A549 (cell line): ENCODE measurements at regions not wholly inside any gene's neighbourhood (a gene's known extent, or its start where the extent isn't known, plus 50 kb on each side); places are given as distances from the start of the nearest gene placed in this dataset.

Experiments used
- ATAC-seq, 2 experiments: fragments of 200-7000 bp in 1 of 2; fragments of >200 bp in 1 of 2; cut with Nextera tagmentation in 1 of 2; cut with Tn5 transposase in 1 of 2; 3 replicates each; pipeline versions ENCODE4 v1.8.0 to v1.9.1; 2018 to 2020; ENCODE audit warnings: mild to moderate bottlenecking in 1 of 2, moderate library complexity in 1 of 2
- CTCF ChIA-PET: fragments of 300-600 bp; sonication (Branson Sonifier 250); formaldehyde crosslinking; extraction: SDS; loops from one replicate; lab custom pipeline; 2021; ENCODE audit warnings: antibody characterized with exemption, inconsistent platforms; lab: Yijun Ruan, JAX
- POLR2A ChIA-PET: fragments of 350-600 bp; formaldehyde crosslinking; extraction: SDS; loops from one replicate; lab custom pipeline; 2021; ENCODE audit warnings: antibody characterized with exemption, inconsistent platforms; lab: Yijun Ruan, JAX
- DNase-seq, 2 experiments: peaks; one replicate each; pipeline versions ENCODE4 v3.0.0 to v3.0.0-alpha.2; 2011 to 2016; ENCODE audit warnings: low read depth in 1 of 2, low spot score in 1 of 2
- FAIRE-seq: peaks from 2 replicates; lab custom pipeline; 2011; peaks lifted over from hg19 to GRCh38; lab: Jason Lieb, UNC
- H3K27ac ChIP-seq, 2 experiments: fragments of >200 bp; sonication (Bioruptor Twin); formaldehyde crosslinking; 3 replicates each; pipeline ENCODE4 v1.5.1; 2016 to 2017
- H3K4me1 ChIP-seq: fragments of >200 bp; sonication (Bioruptor Twin); formaldehyde crosslinking; 3 replicates; pipeline ENCODE4 v1.6.1; 2016
- H3K4me2 ChIP-seq: fragments of >200 bp; sonication (Bioruptor Twin); formaldehyde crosslinking; 3 replicates; pipeline ENCODE4 v1.6.1; 2016
- H3K4me3 ChIP-seq: fragments of >200 bp; sonication (Bioruptor Twin); formaldehyde crosslinking; 3 replicates; pipeline ENCODE4 v1.5.1; 2016
- H3K9me3 ChIP-seq: fragments of >200 bp; sonication (Bioruptor Twin); formaldehyde crosslinking; 3 replicates; pipeline ENCODE4 v1.6.1; 2016
- BHLHE40 ChIP-seq: IDR thresholded peaks from 2 replicates; pipeline ENCODE4 v1.6.1; 2012; ENCODE audit warnings: low read depth, low read length, inconsistent platforms
- CEBPB ChIP-seq, 2 experiments: fragments of >200 bp in 1 of 2; sonication (Bioruptor Twin) in 1 of 2; formaldehyde crosslinking in 1 of 2; IDR thresholded peaks; 2 replicates each; pipeline ENCODE4 v1.6.1; 2012 to 2016
- CHD2 ChIP-seq: fragments of 150-350 bp; IDR thresholded peaks from 2 replicates; pipeline ENCODE4 v1.6.1; 2014; ENCODE audit warnings: low read length; ENCODE audit not compliant: partially characterized antibody
- EHF ChIP-seq: fragments of 250-450 bp; sonication (Bioruptor Pico); IDR thresholded peaks from 2 replicates; pipeline ENCODE4 v1.5.0; 2020; ENCODE audit warnings: mild to moderate bottlenecking
- EHMT2 ChIP-seq: fragments of 200-600 bp; sonication (generic); IDR thresholded peaks from 2 replicates; pipeline ENCODE4 v1.6.1; 2016; ENCODE audit warnings: antibody characterized with exemption, low read depth, mild to moderate bottlenecking, moderate library complexity
- EP300 ChIP-seq, 2 experiments: fragments of >200 bp; sonication (Bioruptor Twin); formaldehyde crosslinking; IDR thresholded peaks; 2 replicates in 1 of 2; 3 replicates in 1 of 2; pipeline ENCODE4 v1.6.1; 2016 to 2017
- FOSB ChIP-seq: fragments of 250-450 bp; sonication (Bioruptor Pico); IDR thresholded peaks from 2 replicates; pipeline ENCODE4 v1.5.0; 2020; ENCODE audit warnings: mild to moderate bottlenecking, moderate library complexity
- HDAC2 ChIP-seq: fragments of 200-600 bp; sonication (generic); IDR thresholded peaks from 2 replicates; pipeline ENCODE4 v1.6.1; 2016
- HOXA7 ChIP-seq: fragments of 250-450 bp; sonication (Bioruptor Pico); IDR thresholded peaks from 2 replicates; pipeline ENCODE4 v1.5.0; 2020; ENCODE audit warnings: mild to moderate bottlenecking, moderate library complexity
- HOXB5 ChIP-seq: fragments of 250-450 bp; sonication (Bioruptor Pico); IDR thresholded peaks from 2 replicates; pipeline ENCODE4 v1.5.0; 2020; ENCODE audit warnings: mild to moderate bottlenecking, moderate library complexity
- KDM1A ChIP-seq: fragments of 200-600 bp; sonication (generic); IDR thresholded peaks from 2 replicates; pipeline ENCODE4 v1.6.1; 2016; ENCODE audit warnings: low read depth, mild to moderate bottlenecking
- NFE2L2 ChIP-seq: fragments of 150-350 bp; conservative IDR thresholded peaks from 2 replicates; pipeline ENCODE4 v1.6.1; 2014; ENCODE audit warnings: low read length
- PHF8 ChIP-seq: fragments of 200-600 bp; sonication (generic); IDR thresholded peaks from 2 replicates; pipeline ENCODE4 v1.6.1; 2016; ENCODE audit warnings: low read depth, mild to moderate bottlenecking, antibody characterized with exemption, moderate library complexity, borderline replicate concordance
- POLR2A ChIP-seq: IDR thresholded peaks from 2 replicates; pipeline ENCODE4 v1.6.1; 2012; ENCODE audit warnings: mild to moderate bottlenecking, low read length
- RAD21 ChIP-seq, 2 experiments: fragments of >200 bp in 1 of 2; sonication (Bioruptor Twin) in 1 of 2; formaldehyde crosslinking in 1 of 2; IDR thresholded peaks in 1 of 2; conservative IDR thresholded peaks in 1 of 2; 2 replicates in 1 of 2; 3 replicates in 1 of 2; pipeline ENCODE4 v1.6.1; 2012 to 2018; ENCODE audit warnings: inconsistent platforms in 1 of 2
- RARB ChIP-seq: fragments of 250-450 bp; sonication (Bioruptor Pico); IDR thresholded peaks from 2 replicates; pipeline ENCODE4 v1.8.0; 2021; ENCODE audit warnings: mild to moderate bottlenecking, moderate library complexity
- TP53 ChIP-seq: fragments of 250-450 bp; sonication (Bioruptor Pico); IDR thresholded peaks from 2 replicates; pipeline ENCODE4 v1.5.0; 2021; ENCODE audit warnings: mild to moderate bottlenecking, moderate library complexity
- ZC3H11A ChIP-seq: fragments of 450-650 bp; IDR thresholded peaks from 2 replicates; pipeline ENCODE4 v1.6.1; 2014; ENCODE audit warnings: antibody characterized with exemption, mild to moderate bottlenecking
- WGBS: methylation state at CpG from one replicate; pipeline ENCODE4 v1.1.6; 2017; ENCODE audit errors: missing lambda C conversion rate; 5-methylcytosine and 5-hydroxymethylcytosine counted together
- TF ChIP-seq, protein P1 (sequence below): fragments of >200 bp; sonication (Bioruptor Twin); formaldehyde crosslinking; IDR thresholded peaks from 3 replicates; pipeline ENCODE4 v1.5.1; 2016
- TF ChIP-seq, protein P2 (sequence below): fragments of 150-350 bp; IDR thresholded peaks from 2 replicates; pipeline ENCODE4 v1.6.1; 2014; ENCODE audit warnings: low read depth, mild to moderate bottlenecking, low read length
- TF ChIP-seq, protein P3 (sequence below): IDR thresholded peaks from 2 replicates; pipeline ENCODE4 v1.6.1; 2012
- TF ChIP-seq, protein P4 (sequence below): fragments of 250-450 bp; sonication (Bioruptor Pico); IDR thresholded peaks from 2 replicates; pipeline ENCODE4 v1.5.0; 2021; ENCODE audit warnings: mild to moderate bottlenecking, moderate library complexity, borderline replicate concordance
- TF ChIP-seq, protein P5 (sequence below): fragments of >200 bp; sonication (Bioruptor Twin); formaldehyde crosslinking; IDR thresholded peaks from 2 replicates; pipeline ENCODE4 v1.6.1; 2016
- TF ChIP-seq, protein P6 (sequence below): IDR thresholded peaks from 2 replicates; pipeline ENCODE4 v1.6.1; 2012
- TF ChIP-seq, protein P7 (sequence below): fragments of >200 bp; sonication (Bioruptor Twin); formaldehyde crosslinking; IDR thresholded peaks from 3 replicates; pipeline ENCODE4 v1.6.1; 2016

DNA sequence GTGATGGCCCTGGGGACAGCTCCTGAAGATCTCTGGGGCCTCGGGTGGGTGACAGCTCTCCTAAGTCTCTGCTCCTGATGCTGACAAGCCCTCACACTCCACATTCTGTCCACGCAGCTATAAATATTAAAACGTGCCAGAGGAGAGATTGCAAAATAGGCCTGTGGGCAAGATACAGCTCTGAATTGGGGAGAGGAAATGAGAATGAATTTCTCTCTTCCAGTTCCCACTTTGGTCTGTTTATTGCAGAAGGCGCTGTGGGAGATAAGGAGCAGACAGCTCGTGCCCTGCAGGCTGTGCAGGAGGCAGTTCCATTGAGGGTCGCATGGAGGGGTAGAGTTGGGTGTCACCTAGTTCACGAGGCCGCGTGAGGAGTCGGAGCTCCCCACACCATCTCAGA is 87.5 kb upstream of the SDK2 start:
- H3K4me3 ChIP-seq, result no peak overlapping the region
- TF ChIP-seq POLR2A, result no peak
- TF ChIP-seq, protein P1, sequence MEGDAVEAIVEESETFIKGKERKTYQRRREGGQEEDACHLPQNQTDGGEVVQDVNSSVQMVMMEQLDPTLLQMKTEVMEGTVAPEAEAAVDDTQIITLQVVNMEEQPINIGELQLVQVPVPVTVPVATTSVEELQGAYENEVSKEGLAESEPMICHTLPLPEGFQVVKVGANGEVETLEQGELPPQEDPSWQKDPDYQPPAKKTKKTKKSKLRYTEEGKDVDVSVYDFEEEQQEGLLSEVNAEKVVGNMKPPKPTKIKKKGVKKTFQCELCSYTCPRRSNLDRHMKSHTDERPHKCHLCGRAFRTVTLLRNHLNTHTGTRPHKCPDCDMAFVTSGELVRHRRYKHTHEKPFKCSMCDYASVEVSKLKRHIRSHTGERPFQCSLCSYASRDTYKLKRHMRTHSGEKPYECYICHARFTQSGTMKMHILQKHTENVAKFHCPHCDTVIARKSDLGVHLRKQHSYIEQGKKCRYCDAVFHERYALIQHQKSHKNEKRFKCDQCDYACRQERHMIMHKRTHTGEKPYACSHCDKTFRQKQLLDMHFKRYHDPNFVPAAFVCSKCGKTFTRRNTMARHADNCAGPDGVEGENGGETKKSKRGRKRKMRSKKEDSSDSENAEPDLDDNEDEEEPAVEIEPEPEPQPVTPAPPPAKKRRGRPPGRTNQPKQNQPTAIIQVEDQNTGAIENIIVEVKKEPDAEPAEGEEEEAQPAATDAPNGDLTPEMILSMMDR, result no peak
- no peak for TF ChIP-seq ZC3H11A
- no peak for TF ChIP-seq FOSB
- TF ChIP-seq RAD21 (conservative IDR thresholded peaks at IDR 0.05 in 1 of 2, IDR thresholded peaks at IDR 0.05 in 1 of 2), result no peak
- TF ChIP-seq TP53, result no peak
- TF ChIP-seq, protein P2, sequence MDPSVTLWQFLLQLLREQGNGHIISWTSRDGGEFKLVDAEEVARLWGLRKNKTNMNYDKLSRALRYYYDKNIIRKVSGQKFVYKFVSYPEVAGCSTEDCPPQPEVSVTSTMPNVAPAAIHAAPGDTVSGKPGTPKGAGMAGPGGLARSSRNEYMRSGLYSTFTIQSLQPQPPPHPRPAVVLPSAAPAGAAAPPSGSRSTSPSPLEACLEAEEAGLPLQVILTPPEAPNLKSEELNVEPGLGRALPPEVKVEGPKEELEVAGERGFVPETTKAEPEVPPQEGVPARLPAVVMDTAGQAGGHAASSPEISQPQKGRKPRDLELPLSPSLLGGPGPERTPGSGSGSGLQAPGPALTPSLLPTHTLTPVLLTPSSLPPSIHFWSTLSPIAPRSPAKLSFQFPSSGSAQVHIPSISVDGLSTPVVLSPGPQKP, result no peak
- ATAC-seq (no peak), DNase-seq (no peak), FAIRE-seq (no peak)
- H3K27ac ChIP-seq, result no peak overlapping the region
- ChIA-PET CTCF (interaction anchor here (1.1 to 1.5 kb wide), 2 partner anchors 22 to 445 kb away, joined by 3 read pairs; no protein-coding TSS in a partner anchor), POLR2A (no interaction called here)
- H3K4me2 ChIP-seq, result no peak overlapping the region
- WGBS, result 52% methylated on average over 10 of the region's 10 CpGs
- H3K4me1 ChIP-seq, result no peaks in the 10 kb centered on the region
- peaks cover 21% of the 10 kb centered on the region for H3K9me3 ChIP-seq

DNA sequence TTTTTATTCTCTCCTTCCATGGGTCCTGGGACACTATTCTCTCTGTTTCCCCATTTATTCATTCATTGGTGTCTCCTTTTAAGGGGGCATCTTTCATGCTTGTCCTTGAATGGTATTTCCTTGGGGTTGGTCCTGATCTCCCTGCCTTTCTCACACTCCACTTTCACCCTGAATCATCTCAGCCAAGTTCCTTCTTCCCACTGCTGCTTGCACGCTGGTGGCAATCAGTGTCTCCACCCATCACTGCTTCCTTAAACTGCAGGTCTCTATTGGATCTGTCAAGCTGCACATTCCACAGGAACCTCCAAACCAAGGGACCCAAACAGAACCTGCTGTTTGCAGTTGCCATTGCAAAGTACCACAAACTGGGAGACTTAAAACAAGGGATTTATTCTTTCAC is 89.3 kb upstream of the SDK2 start:
- no peak for DNase-seq
- CTCF ChIA-PET, result no interaction called here
- no peak for ATAC-seq

More for the DNA sequence above, 89.3 kb upstream of the SDK2 start:
- peaks cover 21% of the 10 kb centered on the region for H3K9me3 ChIP-seq
- H3K27ac ChIP-seq, result no peak overlapping the region
- H3K4me1 ChIP-seq, result no peaks in the 10 kb centered on the region
- POLR2A ChIA-PET, result no interaction called here
- 23% methylated on average over 1 of the region's 1 CpG for WGBS
- FAIRE-seq, result no peak
- TF ChIP-seq RARB (CRISPR knock-in tag) (no peak), HOXA7 (CRISPR knock-in tag) (no peak), TP53 (no peak), NFE2L2 (no peak), BHLHE40 (no peak), HOXB5 (CRISPR knock-in tag) (no peak), EHMT2 (no peak), KDM1A (no peak), HDAC2 (no peak), CHD2 (no peak), EP300 (IDR thresholded peaks at IDR 0.05) (no peak), EHF (CRISPR knock-in tag) (no peak), PHF8 (no peak), CEBPB (IDR thresholded peaks at IDR 0.05) (no peak)
- TF ChIP-seq, protein P3, sequence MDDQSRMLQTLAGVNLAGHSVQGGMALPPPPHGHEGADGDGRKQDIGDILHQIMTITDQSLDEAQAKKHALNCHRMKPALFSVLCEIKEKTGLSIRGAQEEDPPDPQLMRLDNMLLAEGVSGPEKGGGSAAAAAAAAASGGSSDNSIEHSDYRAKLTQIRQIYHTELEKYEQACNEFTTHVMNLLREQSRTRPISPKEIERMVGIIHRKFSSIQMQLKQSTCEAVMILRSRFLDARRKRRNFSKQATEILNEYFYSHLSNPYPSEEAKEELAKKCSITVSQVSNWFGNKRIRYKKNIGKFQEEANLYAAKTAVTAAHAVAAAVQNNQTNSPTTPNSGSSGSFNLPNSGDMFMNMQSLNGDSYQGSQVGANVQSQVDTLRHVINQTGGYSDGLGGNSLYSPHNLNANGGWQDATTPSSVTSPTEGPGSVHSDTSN, result no peak
- TF ChIP-seq, protein P4, sequence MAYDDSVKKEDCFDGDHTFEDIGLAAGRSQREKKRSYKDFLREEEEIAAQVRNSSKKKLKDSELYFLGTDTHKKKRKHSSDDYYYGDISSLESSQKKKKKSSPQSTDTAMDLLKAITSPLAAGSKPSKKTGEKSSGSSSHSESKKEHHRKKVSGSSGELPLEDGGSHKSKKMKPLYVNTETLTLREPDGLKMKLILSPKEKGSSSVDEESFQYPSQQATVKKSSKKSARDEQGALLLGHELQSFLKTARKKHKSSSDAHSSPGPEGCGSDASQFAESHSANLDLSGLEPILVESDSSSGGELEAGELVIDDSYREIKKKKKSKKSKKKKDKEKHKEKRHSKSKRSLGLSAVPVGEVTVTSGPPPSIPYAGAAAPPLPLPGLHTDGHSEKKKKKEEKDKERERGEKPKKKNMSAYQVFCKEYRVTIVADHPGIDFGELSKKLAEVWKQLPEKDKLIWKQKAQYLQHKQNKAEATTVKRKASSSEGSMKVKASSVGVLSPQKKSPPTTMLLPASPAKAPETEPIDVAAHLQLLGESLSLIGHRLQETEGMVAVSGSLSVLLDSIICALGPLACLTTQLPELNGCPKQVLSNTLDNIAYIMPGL (CRISPR knock-in tag), result no peak
- TF ChIP-seq, protein P5, sequence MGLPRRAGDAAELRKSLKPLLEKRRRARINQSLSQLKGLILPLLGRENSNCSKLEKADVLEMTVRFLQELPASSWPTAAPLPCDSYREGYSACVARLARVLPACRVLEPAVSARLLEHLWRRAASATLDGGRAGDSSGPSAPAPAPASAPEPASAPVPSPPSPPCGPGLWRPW, result no peak
- TF ChIP-seq, protein P6, sequence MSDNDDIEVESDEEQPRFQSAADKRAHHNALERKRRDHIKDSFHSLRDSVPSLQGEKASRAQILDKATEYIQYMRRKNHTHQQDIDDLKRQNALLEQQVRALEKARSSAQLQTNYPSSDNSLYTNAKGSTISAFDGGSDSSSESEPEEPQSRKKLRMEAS, result no peak
- TF ChIP-seq, protein P1, result no peak
- TF ChIP-seq, protein P7, sequence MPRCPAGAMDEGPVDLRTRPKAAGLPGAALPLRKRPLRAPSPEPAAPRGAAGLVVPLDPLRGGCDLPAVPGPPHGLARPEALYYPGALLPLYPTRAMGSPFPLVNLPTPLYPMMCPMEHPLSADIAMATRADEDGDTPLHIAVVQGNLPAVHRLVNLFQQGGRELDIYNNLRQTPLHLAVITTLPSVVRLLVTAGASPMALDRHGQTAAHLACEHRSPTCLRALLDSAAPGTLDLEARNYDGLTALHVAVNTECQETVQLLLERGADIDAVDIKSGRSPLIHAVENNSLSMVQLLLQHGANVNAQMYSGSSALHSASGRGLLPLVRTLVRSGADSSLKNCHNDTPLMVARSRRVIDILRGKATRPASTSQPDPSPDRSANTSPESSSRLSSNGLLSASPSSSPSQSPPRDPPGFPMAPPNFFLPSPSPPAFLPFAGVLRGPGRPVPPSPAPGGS, result no peak
- no peak overlapping the region for H3K4me2 ChIP-seq
- H3K4me3 ChIP-seq, result no peak overlapping the region
